Left cardiac atrium (tissue), 4 donors: ENCODE measurements at regions not wholly inside any gene's neighbourhood (a gene's known extent, or its start where the extent isn't known, plus 50 kb on each side); places are given as distances from the start of the nearest gene placed in this dataset.

Experiments
- ATAC-seq, 2 donors: fragments of 200-7000 bp; cut with Tn5 transposase; one replicate each; pipeline ENCODE4 v1.9.1; 2020; ENCODE audit warnings: mild to moderate bottlenecking in 2 of 2, moderate library complexity in 2 of 2
- DNase-seq: peaks from one replicate; pipeline ENCODE4 v3.0.0-alpha.2; 2020
- intact Hi-C, 2 donors: fragments of 100-400 bp; cut with DNase I; formaldehyde crosslinking; loops; one replicate each; pipeline versions ENCODE4 v1.14.1 to v1.15.1; 2022 to 2023
- donor health status: DM: no; HTN: yes; CAD: no.
- donor health status: DM: no; HTN: yes; CAD: no; lungs with severe emphysema.
- donor health status: DM: yes; HTN: yes; CAD: no.
- donor health status: Dilated cardiomyopathy.

DNA sequence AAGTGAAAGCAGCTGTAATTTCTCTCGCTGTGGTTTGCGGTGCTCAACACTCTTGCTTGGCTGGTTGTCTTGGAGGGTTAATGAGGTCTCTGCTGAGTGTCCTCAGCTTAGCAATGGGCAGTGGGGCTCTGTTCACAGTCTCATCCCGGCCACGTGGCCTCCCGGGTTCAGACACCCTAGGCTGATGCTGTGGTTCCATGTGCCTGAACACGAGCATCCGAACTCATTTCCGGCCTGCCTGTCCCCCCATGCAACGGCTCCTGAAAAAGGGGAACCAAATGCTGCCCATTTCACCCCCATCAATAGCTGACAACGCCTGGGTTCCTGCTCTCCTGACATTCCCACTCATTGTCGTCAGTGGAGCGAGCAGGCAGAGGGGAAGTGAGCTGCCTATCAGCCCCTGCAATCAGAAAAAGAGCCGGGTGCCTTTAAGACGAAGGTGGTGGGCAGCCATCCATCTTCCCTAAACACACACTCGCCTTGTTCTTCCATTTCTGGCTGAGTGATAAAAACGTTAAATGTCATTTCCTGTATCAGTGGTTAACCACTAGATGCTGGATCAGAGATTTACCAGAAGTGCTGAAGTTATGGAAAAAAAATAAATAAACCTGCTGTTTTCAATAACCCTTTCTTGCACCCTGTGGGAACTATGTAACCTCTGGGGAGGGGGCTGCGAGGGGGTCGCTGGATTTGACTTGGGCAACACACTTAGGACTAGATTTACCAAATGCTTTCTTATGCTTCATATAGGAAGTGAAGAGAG is 60.3 kb upstream of the BCL2L14 start:
- intact Hi-C loops: loop anchor here in 1 of 2 donors (10.0 kb wide), 1 partner anchor 296 kb away; no protein-coding TSS in a partner anchor
- peak; percentile 74 to 80 for ATAC-seq
- peak; percentile 68 for DNase-seq

GRCh38 chr12:12011880-12012260 is 58.9 kb upstream of the BCL2L14 start:
- no peak for ATAC-seq
- DNase-seq: no peak
- intact Hi-C loops: loop anchor here in 1 of 2 donors (10.0 kb wide), 1 partner anchor 297 kb away; no protein-coding TSS in a partner anchor

GRCh38 chr12:12015073-12015685 is 55.6 kb upstream of the BCL2L14 start:
- intact Hi-C loops: loop anchor here in 1 of 2 donors (10.0 kb wide), 1 partner anchor 300 kb away; no protein-coding TSS in a partner anchor
- DNase-seq: no peak
- no peak for ATAC-seq

DNA sequence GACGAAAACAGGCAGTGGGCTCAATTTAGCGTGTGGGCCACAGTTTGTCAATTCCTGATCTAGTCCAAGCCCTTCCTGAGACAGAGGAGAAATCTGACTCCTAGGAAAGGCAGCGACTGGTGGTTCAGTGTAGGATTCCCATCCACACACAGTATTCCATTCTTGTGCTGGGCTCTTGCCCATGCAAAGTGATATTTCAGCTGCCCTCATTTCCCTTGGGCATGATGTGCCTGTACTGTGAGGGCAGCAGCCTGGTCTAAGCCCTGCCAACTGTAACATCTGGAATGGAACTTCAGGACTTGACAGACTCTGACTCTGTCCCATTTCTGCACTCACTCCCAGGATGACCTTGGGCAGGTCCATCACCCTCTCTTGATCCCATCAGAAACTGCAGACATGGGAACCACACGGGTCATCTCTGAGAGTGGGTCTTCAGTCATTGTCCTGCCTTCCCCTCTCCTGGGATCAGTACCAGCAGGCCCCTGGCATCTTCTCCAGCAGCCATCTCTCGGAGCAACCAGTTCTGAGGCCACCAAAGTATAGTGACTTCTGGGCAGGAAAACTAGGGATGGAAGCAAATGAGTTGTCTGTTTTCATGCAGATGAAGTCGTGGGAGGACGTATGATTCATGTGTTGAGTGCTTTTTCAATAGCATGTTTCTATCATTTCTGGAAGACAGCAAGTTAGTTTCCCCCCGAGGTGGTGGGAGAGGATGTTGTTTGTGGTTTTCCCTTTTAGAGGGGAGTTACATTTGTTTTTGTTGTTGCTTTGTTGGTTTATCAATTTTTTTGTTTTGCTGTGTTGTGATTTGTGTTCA is 54.2 kb upstream of the BCL2L14 start:
- intact Hi-C loops: loop anchor here in 1 of 2 donors (10.0 kb wide), 1 partner anchor 302 kb away; no protein-coding TSS in a partner anchor
- peak in 1 of 2 donors; percentile 84 for ATAC-seq
- DNase-seq: no peak

DNA sequence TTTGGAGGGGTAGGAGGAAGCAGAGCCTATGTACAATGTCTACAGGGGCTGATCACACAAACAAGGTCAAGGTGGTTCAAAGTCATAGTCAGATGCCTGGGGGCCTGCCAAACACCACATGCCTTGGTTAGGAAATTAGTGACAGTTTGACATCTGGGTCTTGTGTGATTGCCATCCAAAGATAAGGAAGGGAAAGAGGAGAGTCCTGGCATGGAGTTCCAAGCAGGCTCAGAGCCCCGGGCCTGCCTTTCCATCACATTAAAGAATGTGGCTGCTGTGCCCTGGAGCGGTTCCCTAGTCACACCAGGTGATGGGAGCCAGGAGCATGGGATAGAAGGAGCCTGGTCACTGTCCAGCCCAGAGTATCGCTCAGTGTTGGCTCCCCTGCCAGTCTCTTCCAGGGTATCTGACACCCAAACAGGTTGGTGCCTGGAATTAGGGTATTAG is 53.6 kb upstream of the BCL2L14 start:
- peak in 1 of 2 donors; percentile 39 for ATAC-seq
- intact Hi-C loops: loop anchor here in 1 of 2 donors (10.0 kb wide), 1 partner anchor 302 kb away; no protein-coding TSS in a partner anchor
- no peak for DNase-seq

GRCh38 chr12:12017798-12018197 is 52.9 kb upstream of the BCL2L14 start:
- peak in 1 of 2 donors; percentile 20 for ATAC-seq
- DNase-seq: no peak
- intact Hi-C loops: loop anchor here in 1 of 2 donors (10.0 kb wide), 1 partner anchor 303 kb away; no protein-coding TSS in a partner anchor

DNA sequence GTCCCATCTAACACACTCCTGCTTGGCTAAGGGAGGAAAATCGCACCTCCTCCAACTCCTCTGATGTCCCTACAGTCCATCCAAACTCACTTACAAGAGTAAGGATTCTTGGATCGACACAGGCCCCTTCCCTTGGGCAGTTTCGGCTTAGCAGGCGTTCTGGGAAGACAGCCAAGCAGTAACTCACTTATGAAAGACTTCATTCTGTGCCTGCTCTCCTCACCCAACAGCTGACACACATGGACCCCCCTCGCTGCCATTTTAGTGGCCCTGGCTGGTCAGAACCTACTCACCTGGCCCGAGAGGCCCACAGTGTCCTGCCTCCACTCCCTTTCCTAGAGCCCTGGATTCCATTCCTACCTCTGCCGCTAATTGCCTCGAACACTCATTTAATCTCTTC is 52.3 kb upstream of the BCL2L14 start:
- intact Hi-C loops: loop anchor here in 1 of 2 donors (10.0 kb wide), 1 partner anchor 304 kb away; no protein-coding TSS in a partner anchor
- DNase-seq (no peak), ATAC-seq (peak; percentile 46 to 56)

DNA sequence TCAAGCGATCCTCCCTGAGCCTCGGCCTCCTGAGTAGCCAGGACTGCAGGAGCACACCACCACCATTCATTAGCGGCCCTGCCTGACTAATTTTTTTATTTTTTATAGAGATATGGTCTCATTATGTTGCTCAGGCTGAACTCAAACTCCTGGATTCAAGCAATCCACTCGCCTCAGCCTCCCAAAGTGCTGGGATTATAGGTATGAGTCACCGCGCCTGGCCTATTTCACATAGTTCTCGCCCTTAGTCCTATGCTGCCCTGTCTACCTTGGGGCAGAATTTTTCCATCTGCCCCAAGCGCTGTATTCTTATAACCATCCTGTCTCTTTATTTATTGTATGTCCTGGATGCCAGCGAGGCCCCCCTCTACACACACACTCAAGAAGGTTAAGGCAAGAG is 50.9 kb upstream of the BCL2L14 start:
- intact Hi-C loops: loop anchor here in 1 of 2 donors (10.0 kb wide), 1 partner anchor 305 kb away; no protein-coding TSS in a partner anchor
- no peak for DNase-seq
- ATAC-seq: no peak

GRCh38 chr12:12020762-12021161 is 50.0 kb upstream of the BCL2L14 start:
- ATAC-seq: no peak
- no peak for DNase-seq
- intact Hi-C loops: no loop called here
